DND-41 (cell line): ENCODE measurements at regions not wholly inside any gene's neighbourhood (a gene's known extent, or its start where the extent isn't known, plus 50 kb on each side); places are given as distances from the start of the nearest gene placed in this dataset.

Experiments used
- ATAC-seq: fragments of 200-7000 bp; cut with Tn5 transposase; 3 replicates; pipeline ENCODE4 v1.9.1; 2021; ENCODE audit warnings: low read depth; ENCODE audit not compliant: insufficient read depth
- DNase-seq: peaks from one replicate; pipeline ENCODE4 v3.0.0-alpha.2; 2020
- H2AFZ ChIP-seq: 2 replicates; pipeline ENCODE4 v1.6.0; 2012; ENCODE audit warnings: low read depth, low read length
- H3K27ac ChIP-seq: 2 replicates; pipeline ENCODE4 v1.5.1; 2012; ENCODE audit warnings: low read length, inconsistent platforms
- H3K27me3 ChIP-seq: fragments of 200-600 bp; sonication (generic); 2 replicates; pipeline ENCODE4 v1.6.0; 2012; ENCODE audit warnings: low read length, mild to moderate bottlenecking, inconsistent platforms; ENCODE audit not compliant: insufficient read depth, poor library complexity
- H3K36me3 ChIP-seq: 2 replicates; pipeline ENCODE4 v1.5.1; 2012; ENCODE audit warnings: low read length, inconsistent platforms; ENCODE audit not compliant: insufficient read depth
- H3K4me1 ChIP-seq: 2 replicates; pipeline ENCODE4 v1.5.1; 2012; ENCODE audit warnings: mild to moderate bottlenecking, low read length; ENCODE audit not compliant: insufficient read depth
- H3K4me2 ChIP-seq: 2 replicates; pipeline ENCODE4 v1.6.0; 2012; ENCODE audit warnings: mild to moderate bottlenecking, moderate library complexity, low read length, inconsistent platforms; ENCODE audit not compliant: insufficient read depth
- H3K4me3 ChIP-seq, 2 experiments: fragments of 200-600 bp in 1 of 2; shearing (Covaris generic) in 1 of 2; 2 replicates each; pipeline ENCODE4 v1.5.1; 2012 to 2016; ENCODE audit warnings: inconsistent platforms in 2 of 2, low read length in 2 of 2, mild to moderate bottlenecking in 2 of 2, low read depth in 1 of 2, moderate library complexity in 1 of 2
- H3K79me2 ChIP-seq: 2 replicates; pipeline ENCODE4 v1.6.0; 2012; ENCODE audit warnings: low read length, inconsistent platforms; ENCODE audit not compliant: insufficient read depth
- H3K9ac ChIP-seq: 2 replicates; pipeline ENCODE4 v1.6.0; 2012; ENCODE audit warnings: low read depth, mild to moderate bottlenecking, inconsistent platforms, low read length, moderate library complexity
- H3K9me3 ChIP-seq: 2 replicates; pipeline ENCODE4 v1.5.1; 2012; ENCODE audit warnings: low read length, moderate library complexity, mild to moderate bottlenecking, inconsistent platforms; ENCODE audit not compliant: insufficient read depth, severe bottlenecking
- H4K20me1 ChIP-seq: 2 replicates; pipeline ENCODE4 v1.6.0; 2012; ENCODE audit warnings: low read length; ENCODE audit not compliant: insufficient read depth
- EZH2 ChIP-seq: IDR thresholded peaks from 3 replicates; pipeline ENCODE4 v1.6.1; 2012; ENCODE audit warnings: borderline replicate concordance, low read depth, mild to moderate bottlenecking, moderate library complexity, low read length, inconsistent platforms; ENCODE audit not compliant: severe bottlenecking
- TF ChIP-seq, protein P1 (sequence below): IDR thresholded peaks from 2 replicates; pipeline ENCODE4 v1.5.1; 2012; ENCODE audit warnings: borderline replicate concordance, low read length, moderate library complexity, mild to moderate bottlenecking; ENCODE audit not compliant: poor library complexity, severe bottlenecking; ENCODE audit errors: extremely low read depth

GRCh38 chr16:77057161-77057774 lies 133.7 kb upstream of the MON1B start:
- no peaks in the 10 kb centered on the region for H3K27me3 ChIP-seq
- H3K36me3 ChIP-seq: no peaks in the 10 kb centered on the region
- TF ChIP-seq EZH2: no peak
- TF ChIP-seq, protein P1, sequence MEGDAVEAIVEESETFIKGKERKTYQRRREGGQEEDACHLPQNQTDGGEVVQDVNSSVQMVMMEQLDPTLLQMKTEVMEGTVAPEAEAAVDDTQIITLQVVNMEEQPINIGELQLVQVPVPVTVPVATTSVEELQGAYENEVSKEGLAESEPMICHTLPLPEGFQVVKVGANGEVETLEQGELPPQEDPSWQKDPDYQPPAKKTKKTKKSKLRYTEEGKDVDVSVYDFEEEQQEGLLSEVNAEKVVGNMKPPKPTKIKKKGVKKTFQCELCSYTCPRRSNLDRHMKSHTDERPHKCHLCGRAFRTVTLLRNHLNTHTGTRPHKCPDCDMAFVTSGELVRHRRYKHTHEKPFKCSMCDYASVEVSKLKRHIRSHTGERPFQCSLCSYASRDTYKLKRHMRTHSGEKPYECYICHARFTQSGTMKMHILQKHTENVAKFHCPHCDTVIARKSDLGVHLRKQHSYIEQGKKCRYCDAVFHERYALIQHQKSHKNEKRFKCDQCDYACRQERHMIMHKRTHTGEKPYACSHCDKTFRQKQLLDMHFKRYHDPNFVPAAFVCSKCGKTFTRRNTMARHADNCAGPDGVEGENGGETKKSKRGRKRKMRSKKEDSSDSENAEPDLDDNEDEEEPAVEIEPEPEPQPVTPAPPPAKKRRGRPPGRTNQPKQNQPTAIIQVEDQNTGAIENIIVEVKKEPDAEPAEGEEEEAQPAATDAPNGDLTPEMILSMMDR: no peak
- ATAC-seq (no peak), DNase-seq (no peak)
- no peaks in the 10 kb centered on the region for H3K9me3 ChIP-seq
- no peak overlapping the region for H3K4me3 ChIP-seq
- no peaks in the 10 kb centered on the region for H3K4me1 ChIP-seq
- no peak overlapping the region for H3K4me2 ChIP-seq
- no peaks in the 10 kb centered on the region for H4K20me1 ChIP-seq
- H2AFZ ChIP-seq: no peak overlapping the region
- H3K9ac ChIP-seq: no peak overlapping the region
- H3K27ac ChIP-seq: no peak overlapping the region
- H3K79me2 ChIP-seq: no peaks in the 10 kb centered on the region

GRCh38 chr16:77059446-77059845 lies 131.5 kb upstream of the MON1B start:
- Histone ChIP-seq H3K9ac (no peak overlapping the region), H3K79me2 (no peaks in the 10 kb centered on the region), H3K4me1 (no peaks in the 10 kb centered on the region), H3K9me3 (no peaks in the 10 kb centered on the region), H3K4me2 (no peak overlapping the region), H2AFZ (no peak overlapping the region), H4K20me1 (no peaks in the 10 kb centered on the region), H3K36me3 (no peaks in the 10 kb centered on the region), H3K27me3 (no peaks in the 10 kb centered on the region), H3K4me3 (no peak overlapping the region), H3K27ac (no peak overlapping the region)
- TF ChIP-seq EZH2: no peak
- TF ChIP-seq, protein P1: no peak
- no peak for DNase-seq
- ATAC-seq: no peak

DNA sequence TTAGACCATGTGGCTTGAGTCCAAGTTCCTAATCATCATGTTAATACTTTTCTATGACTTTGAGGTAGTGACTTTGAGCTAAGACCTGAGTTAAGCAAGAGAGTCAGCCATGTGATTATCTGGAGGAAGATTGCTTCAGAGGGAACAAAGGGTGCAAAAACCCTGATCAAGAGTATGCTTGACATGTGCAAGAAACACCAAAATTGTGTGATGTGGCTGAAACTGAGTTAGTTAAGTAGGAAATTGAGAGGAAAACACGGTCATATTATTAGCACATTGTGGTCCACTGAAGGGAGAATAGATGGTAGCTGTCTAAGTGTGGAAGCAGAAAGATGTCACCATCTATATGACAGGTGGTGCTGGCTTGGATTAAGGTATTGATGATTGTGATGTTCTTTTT lies 130.4 kb upstream of the MON1B start:
- ATAC-seq: no peak
- no peak for DNase-seq
- Histone ChIP-seq H3K27ac (no peak overlapping the region), H4K20me1 (no peaks in the 10 kb centered on the region), H3K79me2 (no peaks in the 10 kb centered on the region), H3K9ac (no peak overlapping the region), H3K9me3 (no peaks in the 10 kb centered on the region), H3K4me2 (no peak overlapping the region), H3K36me3 (no peaks in the 10 kb centered on the region), H3K4me1 (no peaks in the 10 kb centered on the region), H3K27me3 (no peaks in the 10 kb centered on the region), H2AFZ (no peak overlapping the region), H3K4me3 (no peak overlapping the region)
- TF ChIP-seq EZH2: no peak
- TF ChIP-seq, protein P1: no peak
